Fibroblast of pulmonary artery (primary cell): ENCODE measurements at regions not wholly inside any gene's neighbourhood (a gene's known extent, or its start where the extent isn't known, plus 50 kb on each side); places are given as distances from the start of the nearest gene placed in this dataset.

Experiments used
- DNase-seq: peaks from one replicate; pipeline ENCODE4 v3.0.0-alpha.2; 2010; ENCODE audit warnings: low read depth
- H3K4me3 ChIP-seq: replicated peaks from 2 replicates; pipeline ENCODE4 v1.5.1; 2011; ENCODE audit warnings: low read depth, mild to moderate bottlenecking, control low read depth, low read length, moderate library complexity
- TF ChIP-seq, protein P1 (sequence below): IDR thresholded peaks from 2 replicates; pipeline ENCODE4 v1.5.1; 2011; ENCODE audit warnings: mild to moderate bottlenecking, control low read depth, low read length, inconsistent platforms; ENCODE audit errors: missing control alignments

DNA sequence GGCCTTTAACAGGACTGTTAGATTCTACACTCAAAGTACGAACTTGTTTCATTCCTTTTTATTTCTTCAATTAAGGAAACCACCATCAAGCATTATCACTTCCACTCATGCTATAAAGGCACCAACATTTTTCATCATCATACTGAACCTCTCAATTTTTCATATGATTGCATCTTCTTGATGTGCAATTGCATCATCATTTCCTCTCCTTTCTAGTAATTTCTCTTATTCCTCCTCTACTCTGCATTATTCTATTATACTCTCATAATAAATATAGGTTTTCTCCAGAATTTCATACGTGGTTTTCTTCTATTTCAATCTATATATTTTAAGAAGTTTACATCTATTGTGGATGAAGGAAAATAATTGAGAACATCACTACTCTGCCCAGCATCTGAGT is 506.2 kb upstream of the ZNF385D start:
- TF ChIP-seq, protein P1, sequence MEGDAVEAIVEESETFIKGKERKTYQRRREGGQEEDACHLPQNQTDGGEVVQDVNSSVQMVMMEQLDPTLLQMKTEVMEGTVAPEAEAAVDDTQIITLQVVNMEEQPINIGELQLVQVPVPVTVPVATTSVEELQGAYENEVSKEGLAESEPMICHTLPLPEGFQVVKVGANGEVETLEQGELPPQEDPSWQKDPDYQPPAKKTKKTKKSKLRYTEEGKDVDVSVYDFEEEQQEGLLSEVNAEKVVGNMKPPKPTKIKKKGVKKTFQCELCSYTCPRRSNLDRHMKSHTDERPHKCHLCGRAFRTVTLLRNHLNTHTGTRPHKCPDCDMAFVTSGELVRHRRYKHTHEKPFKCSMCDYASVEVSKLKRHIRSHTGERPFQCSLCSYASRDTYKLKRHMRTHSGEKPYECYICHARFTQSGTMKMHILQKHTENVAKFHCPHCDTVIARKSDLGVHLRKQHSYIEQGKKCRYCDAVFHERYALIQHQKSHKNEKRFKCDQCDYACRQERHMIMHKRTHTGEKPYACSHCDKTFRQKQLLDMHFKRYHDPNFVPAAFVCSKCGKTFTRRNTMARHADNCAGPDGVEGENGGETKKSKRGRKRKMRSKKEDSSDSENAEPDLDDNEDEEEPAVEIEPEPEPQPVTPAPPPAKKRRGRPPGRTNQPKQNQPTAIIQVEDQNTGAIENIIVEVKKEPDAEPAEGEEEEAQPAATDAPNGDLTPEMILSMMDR = no peak
- H3K4me3 ChIP-seq = no peak overlapping the region
- DNase-seq = no peak

- H3K4me3 ChIP-seq = no peak overlapping the region
These were observed 511.4 kb upstream of the ZNF385D start for GRCh38 chr3:22262386-22262785.

GRCh38 chr3:22263042-22263441 is 512.0 kb upstream of the ZNF385D start:
- peak; percentile 79 for DNase-seq
- TF ChIP-seq, protein P1 = no peak
- no peak overlapping the region for H3K4me3 ChIP-seq

More at GRCh38 chr3:22262386-22262785, 511.4 kb upstream of the ZNF385D start:
- DNase-seq = no peak
- TF ChIP-seq, protein P1 = no peak

- no peak overlapping the region for H3K4me3 ChIP-seq
- TF ChIP-seq, protein P1 = no peak
- DNase-seq = no peak
These were observed 514.4 kb upstream of the ZNF385D start for GRCh38 chr3:22265403-22265802.

- TF ChIP-seq, protein P1 = no peak
- no peak overlapping the region for H3K4me3 ChIP-seq
- DNase-seq = peak; percentile 68
These were observed 518.8 kb upstream of the ZNF385D start for GRCh38 chr3:22269831-22270230.

DNA sequence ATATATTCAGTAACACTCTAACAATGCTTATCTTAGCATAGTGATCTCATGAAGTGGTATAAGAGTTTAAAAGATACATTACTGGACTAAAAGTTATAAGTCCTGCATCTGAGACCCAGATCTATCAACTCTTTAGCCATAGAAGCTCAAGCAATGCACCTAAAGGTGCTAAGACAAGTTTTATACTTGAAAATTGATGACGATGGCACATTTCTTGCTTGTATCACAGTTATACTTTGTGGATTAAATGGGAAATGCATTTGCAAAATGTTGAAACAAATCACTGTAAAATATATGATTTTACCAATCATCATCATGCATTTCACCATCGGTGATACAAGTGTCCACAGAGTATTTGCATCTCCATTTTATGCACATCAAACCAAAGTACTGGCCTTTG is 525.3 kb upstream of the ZNF385D start:
- TF ChIP-seq, protein P1 = no peak
- no peak overlapping the region for H3K4me3 ChIP-seq
- DNase-seq = no peak

GRCh38 chr3:22284559-22284958 is 533.5 kb upstream of the ZNF385D start:
- TF ChIP-seq, protein P1 = no peak

More at GRCh38 chr3:22284559-22284958, 533.5 kb upstream of the ZNF385D start:
- no peak overlapping the region for H3K4me3 ChIP-seq
- peak; percentile 67 for DNase-seq
